ENCODE measurements at regions not wholly inside any gene's neighbourhood (a gene's known extent, or its start where the extent isn't known, plus 50 kb on each side); places are given as distances from the start of the nearest gene placed in this dataset.
"Not testable (repeated sequence)": the region's sequence is repeated elsewhere in the genome, so short reads cannot be mapped to it uniquely, and the experiment has no call there.

DNA sequence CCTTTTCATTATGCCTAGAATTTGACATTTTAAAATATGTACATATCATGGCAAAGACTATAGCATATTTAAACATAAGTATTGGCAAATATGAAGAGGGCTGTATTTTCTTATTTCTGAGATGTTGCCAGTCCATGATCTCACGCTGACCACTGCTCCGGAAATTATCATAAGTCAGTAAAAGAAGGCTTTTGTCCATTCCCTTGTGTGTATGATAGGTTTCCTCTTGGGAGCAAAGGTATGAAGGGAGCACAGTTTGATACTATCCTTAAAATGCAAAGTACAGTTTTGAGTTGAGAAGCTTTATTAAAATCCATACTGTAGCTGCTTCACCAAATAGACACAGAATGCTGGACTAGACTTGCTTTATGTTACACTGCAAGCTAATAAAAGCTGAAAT, 52.6 kb upstream of the AGA start:
- TF ChIP-seq, protein P1, sequence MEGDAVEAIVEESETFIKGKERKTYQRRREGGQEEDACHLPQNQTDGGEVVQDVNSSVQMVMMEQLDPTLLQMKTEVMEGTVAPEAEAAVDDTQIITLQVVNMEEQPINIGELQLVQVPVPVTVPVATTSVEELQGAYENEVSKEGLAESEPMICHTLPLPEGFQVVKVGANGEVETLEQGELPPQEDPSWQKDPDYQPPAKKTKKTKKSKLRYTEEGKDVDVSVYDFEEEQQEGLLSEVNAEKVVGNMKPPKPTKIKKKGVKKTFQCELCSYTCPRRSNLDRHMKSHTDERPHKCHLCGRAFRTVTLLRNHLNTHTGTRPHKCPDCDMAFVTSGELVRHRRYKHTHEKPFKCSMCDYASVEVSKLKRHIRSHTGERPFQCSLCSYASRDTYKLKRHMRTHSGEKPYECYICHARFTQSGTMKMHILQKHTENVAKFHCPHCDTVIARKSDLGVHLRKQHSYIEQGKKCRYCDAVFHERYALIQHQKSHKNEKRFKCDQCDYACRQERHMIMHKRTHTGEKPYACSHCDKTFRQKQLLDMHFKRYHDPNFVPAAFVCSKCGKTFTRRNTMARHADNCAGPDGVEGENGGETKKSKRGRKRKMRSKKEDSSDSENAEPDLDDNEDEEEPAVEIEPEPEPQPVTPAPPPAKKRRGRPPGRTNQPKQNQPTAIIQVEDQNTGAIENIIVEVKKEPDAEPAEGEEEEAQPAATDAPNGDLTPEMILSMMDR (conservative IDR thresholded peaks at IDR 0.05; ENCODE audit: low read length) = no peak
- no peak overlapping the region for H3K4me3 ChIP-seq (ENCODE audit: low read length)
- no peak for DNase-seq (ENCODE audit: low read depth)

DNA sequence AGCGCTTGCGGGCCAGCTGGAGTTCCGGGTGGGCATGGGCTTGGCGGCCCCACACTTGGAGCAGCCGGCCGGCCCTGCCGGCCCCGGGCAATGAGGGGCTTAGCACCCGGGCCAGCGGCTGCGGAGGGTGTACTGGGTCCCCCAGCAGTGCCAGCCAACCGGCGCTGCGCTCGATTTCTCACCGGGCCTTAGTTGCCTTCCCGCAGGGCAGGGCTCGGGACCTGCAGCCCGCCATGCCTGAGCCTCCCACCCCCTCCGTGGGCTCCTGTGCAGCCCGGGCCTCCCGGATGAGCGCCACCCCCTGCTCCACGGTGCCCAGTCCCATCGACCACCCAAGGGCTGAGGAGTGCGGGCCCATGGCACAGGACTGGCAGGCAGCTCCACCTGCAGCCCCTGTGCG, 53.4 kb upstream of the AGA start:
- not testable (repeated sequence) for H3K4me3 ChIP-seq (ENCODE audit: low read length); DNase-seq (ENCODE audit: low read depth)

GRCh38 chr4:177499537-177499936, 57.3 kb upstream of the AGA start:
- no peak overlapping the region for H3K4me3 ChIP-seq (ENCODE audit: low read length)
- no peak for DNase-seq (ENCODE audit: low read depth)
- TF ChIP-seq, protein P1 (conservative IDR thresholded peaks at IDR 0.05; ENCODE audit: low read length) = no peak

GRCh38 chr4:177505171-177505615, 63.0 kb upstream of the AGA start:
- DNase-seq (ENCODE audit: low read depth) = no peak
- TF ChIP-seq, protein P1 (conservative IDR thresholded peaks at IDR 0.05; ENCODE audit: low read length) = no peak
- no peak overlapping the region for H3K4me3 ChIP-seq (ENCODE audit: low read length)

DNA sequence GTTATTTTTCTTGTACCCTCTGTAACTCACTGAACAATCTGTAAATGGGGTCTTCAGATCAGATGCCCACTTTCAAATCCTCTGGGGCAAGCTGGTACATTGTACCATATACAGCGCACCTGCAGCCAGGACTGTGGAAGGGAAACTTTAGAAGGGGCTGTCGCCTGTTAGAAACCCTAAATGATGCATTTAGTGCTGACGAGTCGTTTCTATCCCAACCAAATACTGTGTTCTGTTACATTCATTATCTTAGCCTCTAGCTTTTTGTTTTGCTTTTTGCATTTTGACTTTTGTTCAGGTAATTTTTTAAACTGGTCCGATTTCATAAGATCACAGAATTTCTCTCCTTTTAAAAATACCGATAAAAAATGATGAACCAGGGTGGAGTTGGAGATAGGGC, 66.4 kb upstream of the AGA start:
- H3K4me3 ChIP-seq (ENCODE audit: low read length) = no peak overlapping the region
- TF ChIP-seq, protein P1 (conservative IDR thresholded peaks at IDR 0.05; ENCODE audit: low read length) = no peak
- DNase-seq (ENCODE audit: low read depth) = no peak

DNA sequence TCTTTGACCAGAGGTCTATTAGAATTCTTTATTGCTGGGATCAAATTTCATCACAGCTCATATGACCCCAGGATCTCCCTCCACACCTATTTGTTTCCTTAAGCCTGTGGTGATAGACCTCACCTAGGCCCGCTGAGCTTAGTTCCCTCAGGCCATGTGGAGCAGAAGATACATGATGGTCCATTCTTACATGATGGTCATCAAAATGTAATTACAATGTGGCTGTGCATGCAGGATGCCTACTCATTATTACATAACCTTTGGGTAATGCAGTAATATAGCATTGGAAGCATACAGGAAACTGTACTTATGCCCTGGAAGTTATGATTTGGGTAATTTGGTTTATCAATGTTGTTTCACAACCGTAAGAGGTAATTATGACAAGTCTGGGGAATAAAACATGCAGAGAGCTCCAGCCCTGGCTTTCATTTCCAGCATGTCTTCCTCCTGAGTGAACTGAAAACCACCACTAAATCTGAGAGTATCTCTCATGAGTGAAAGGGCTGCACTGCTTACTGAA, 67.0 kb upstream of the AGA start:
- DNase-seq (ENCODE audit: low read depth) = no peak
- TF ChIP-seq, protein P1 (conservative IDR thresholded peaks at IDR 0.05; ENCODE audit: low read length) = no peak
- H3K4me3 ChIP-seq (ENCODE audit: low read length) = no peak overlapping the region

- no peak for DNase-seq (ENCODE audit: low read depth)
- H3K4me3 ChIP-seq (ENCODE audit: low read length) = no peak overlapping the region
- TF ChIP-seq, protein P1 (conservative IDR thresholded peaks at IDR 0.05; ENCODE audit: low read length) = no peak
These were observed 69.4 kb upstream of the AGA start for GRCh38 chr4:177511611-177512010.

- TF ChIP-seq, protein P1 (conservative IDR thresholded peaks at IDR 0.05; ENCODE audit: low read length) = no peak
These were observed 70.4 kb upstream of the AGA start for GRCh38 chr4:177512646-177513045.

More at GRCh38 chr4:177512646-177513045, 70.4 kb upstream of the AGA start:
- H3K4me3 ChIP-seq (ENCODE audit: low read length) = no peak overlapping the region
- no peak for DNase-seq (ENCODE audit: low read depth)
